ENCODE measurements at regions not wholly inside any gene's neighbourhood (a gene's known extent, or its start where the extent isn't known, plus 50 kb on each side); places are given as distances from the start of the nearest gene placed in this dataset.

DNA sequence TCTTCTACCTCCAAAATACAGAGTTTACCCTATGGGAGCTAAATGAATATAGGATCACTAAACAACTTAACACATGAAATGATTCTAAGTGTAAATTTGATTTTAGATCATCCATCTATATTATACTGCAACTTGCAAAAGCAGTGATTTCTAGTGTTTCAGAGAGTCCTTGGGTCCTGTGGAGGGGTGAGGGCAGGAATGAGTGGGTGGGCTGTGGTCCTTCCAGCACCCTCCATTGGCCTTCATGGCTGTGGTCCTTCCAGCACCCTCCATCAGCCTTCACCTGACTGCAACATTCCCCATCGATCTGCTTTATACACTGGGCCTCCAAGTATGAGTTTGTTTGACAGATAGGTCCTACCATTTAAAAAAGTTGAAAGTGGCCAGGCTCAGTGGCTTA lies 70.5 kb downstream of the TTC6 start:
- TF ChIP-seq CTCF (IDR thresholded peaks at IDR 0.05) (no peak), POLR2AphosphoS5 (IDR thresholded peaks at IDR 0.05; ENCODE audit: low read depth, low read length) (no peak)
- TF ChIP-seq, protein P1, sequence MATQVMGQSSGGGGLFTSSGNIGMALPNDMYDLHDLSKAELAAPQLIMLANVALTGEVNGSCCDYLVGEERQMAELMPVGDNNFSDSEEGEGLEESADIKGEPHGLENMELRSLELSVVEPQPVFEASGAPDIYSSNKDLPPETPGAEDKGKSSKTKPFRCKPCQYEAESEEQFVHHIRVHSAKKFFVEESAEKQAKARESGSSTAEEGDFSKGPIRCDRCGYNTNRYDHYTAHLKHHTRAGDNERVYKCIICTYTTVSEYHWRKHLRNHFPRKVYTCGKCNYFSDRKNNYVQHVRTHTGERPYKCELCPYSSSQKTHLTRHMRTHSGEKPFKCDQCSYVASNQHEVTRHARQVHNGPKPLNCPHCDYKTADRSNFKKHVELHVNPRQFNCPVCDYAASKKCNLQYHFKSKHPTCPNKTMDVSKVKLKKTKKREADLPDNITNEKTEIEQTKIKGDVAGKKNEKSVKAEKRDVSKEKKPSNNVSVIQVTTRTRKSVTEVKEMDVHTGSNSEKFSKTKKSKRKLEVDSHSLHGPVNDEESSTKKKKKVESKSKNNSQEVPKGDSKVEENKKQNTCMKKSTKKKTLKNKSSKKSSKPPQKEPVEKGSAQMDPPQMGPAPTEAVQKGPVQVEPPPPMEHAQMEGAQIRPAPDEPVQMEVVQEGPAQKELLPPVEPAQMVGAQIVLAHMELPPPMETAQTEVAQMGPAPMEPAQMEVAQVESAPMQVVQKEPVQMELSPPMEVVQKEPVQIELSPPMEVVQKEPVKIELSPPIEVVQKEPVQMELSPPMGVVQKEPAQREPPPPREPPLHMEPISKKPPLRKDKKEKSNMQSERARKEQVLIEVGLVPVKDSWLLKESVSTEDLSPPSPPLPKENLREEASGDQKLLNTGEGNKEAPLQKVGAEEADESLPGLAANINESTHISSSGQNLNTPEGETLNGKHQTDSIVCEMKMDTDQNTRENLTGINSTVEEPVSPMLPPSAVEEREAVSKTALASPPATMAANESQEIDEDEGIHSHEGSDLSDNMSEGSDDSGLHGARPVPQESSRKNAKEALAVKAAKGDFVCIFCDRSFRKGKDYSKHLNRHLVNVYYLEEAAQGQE (IDR thresholded peaks at IDR 0.05; ENCODE audit: insufficient read depth in 1 of 2, low read depth in 2 of 2, low read length in 1 of 2), result no peak
